AG04449 (cell line): ENCODE measurements at regions not wholly inside any gene's neighbourhood (a gene's known extent, or its start where the extent isn't known, plus 50 kb on each side); places are given as distances from the start of the nearest gene placed in this dataset.

Experiments
- CTCF ChIA-PET: fragments of 350-600 bp; formaldehyde crosslinking; extraction: SDS; loops from one replicate; lab custom pipeline; 2021; ENCODE audit warnings: antibody characterized with exemption; lab: Yijun Ruan, JAX
- POLR2A ChIA-PET: fragments of 400-600, 350-600 bp; formaldehyde crosslinking; extraction: SDS; loops from one replicate; lab custom pipeline; 2020; ENCODE audit warnings: antibody characterized with exemption, inconsistent platforms; lab: Yijun Ruan, JAX
- DNase-seq: peaks from one replicate; pipeline ENCODE4 v3.0.0-alpha.2; 2010; ENCODE audit warnings: low read depth, low spot score
- H3K4me3 ChIP-seq: 2 replicates; pipeline ENCODE4 v1.5.1; 2011; ENCODE audit warnings: low read depth, mild to moderate bottlenecking, control low read depth, low read length
- CTCF ChIP-seq: IDR thresholded peaks from one replicate; pipeline ENCODE4 v1.5.1; 2011; ENCODE audit warnings: mild to moderate bottlenecking, moderate library complexity, low read length, control low read depth, inconsistent platforms; ENCODE audit not compliant: insufficient read depth; ENCODE audit errors: missing control alignments

- DNase-seq = no peak
- no peak for TF ChIP-seq CTCF
- POLR2A ChIA-PET = no interaction called here
- CTCF ChIA-PET = no interaction called here
- no peak overlapping the region for H3K4me3 ChIP-seq
Measured at GRCh38 chr4:84385203-84385602, 113.9 kb downstream of the NKX6-1 start.

- H3K4me3 ChIP-seq = no peak overlapping the region
- POLR2A ChIA-PET = no interaction called here
- CTCF ChIA-PET = no interaction called here
- no peak for TF ChIP-seq CTCF
- DNase-seq = no peak
Measured at GRCh38 chr4:84384801-84385200, 114.3 kb downstream of the NKX6-1 start.

GRCh38 chr4:84381759-84382158 is 117.3 kb downstream of the NKX6-1 start:
- H3K4me3 ChIP-seq = no peak overlapping the region
- ChIA-PET POLR2A (no interaction called here), CTCF (no interaction called here)
- no peak for TF ChIP-seq CTCF
- no peak for DNase-seq

GRCh38 chr4:84379917-84380641 is 119.0 kb downstream of the NKX6-1 start:
- no peak for DNase-seq
- ChIA-PET POLR2A (no interaction called here), CTCF (no interaction called here)
- no peak for TF ChIP-seq CTCF
- H3K4me3 ChIP-seq = no peak overlapping the region

- POLR2A ChIA-PET = no interaction called here
- TF ChIP-seq CTCF = no peak
- CTCF ChIA-PET = no interaction called here
- no peak overlapping the region for H3K4me3 ChIP-seq
- no peak for DNase-seq
Measured at GRCh38 chr4:84378983-84379382, 120.1 kb downstream of the NKX6-1 start.

- no peak overlapping the region for H3K4me3 ChIP-seq
- no peak for DNase-seq
- POLR2A ChIA-PET = no interaction called here
- CTCF ChIA-PET = no interaction called here
- TF ChIP-seq CTCF = no peak
Measured at GRCh38 chr4:84378356-84378755, 120.7 kb downstream of the NKX6-1 start.
